GM18526 (cell line): ENCODE measurements at regions not wholly inside any gene's neighbourhood (a gene's known extent, or its start where the extent isn't known, plus 50 kb on each side); places are given as distances from the start of the nearest gene placed in this dataset.

Source experiments
- POLR2A ChIP-seq: IDR thresholded peaks from 3 replicates; pipeline ENCODE4 v1.6.1; 2011; ENCODE audit not compliant: insufficient read length; ENCODE audit errors: extremely low read depth

DNA sequence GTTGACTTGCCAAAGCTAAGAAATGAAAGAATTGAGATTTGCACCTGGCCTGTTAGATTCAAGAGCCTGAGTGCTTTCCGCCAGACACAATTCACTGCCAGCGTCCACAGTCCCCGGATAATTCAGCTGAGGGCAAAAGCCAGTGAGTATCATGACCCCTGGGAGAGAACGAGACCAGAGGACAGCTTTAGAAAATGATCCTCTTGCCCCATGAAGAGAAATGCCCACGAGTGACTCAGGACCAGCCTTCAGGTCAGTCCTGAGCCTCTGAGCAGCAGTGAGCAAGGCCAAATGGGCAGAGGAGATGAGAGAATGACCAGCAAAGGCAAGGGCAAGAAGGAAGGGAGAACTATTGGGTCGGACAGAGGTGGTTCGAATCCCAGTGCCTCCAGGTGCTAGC lies 273.5 kb downstream of the FAM43A start:
- no peak for TF ChIP-seq POLR2A

DNA sequence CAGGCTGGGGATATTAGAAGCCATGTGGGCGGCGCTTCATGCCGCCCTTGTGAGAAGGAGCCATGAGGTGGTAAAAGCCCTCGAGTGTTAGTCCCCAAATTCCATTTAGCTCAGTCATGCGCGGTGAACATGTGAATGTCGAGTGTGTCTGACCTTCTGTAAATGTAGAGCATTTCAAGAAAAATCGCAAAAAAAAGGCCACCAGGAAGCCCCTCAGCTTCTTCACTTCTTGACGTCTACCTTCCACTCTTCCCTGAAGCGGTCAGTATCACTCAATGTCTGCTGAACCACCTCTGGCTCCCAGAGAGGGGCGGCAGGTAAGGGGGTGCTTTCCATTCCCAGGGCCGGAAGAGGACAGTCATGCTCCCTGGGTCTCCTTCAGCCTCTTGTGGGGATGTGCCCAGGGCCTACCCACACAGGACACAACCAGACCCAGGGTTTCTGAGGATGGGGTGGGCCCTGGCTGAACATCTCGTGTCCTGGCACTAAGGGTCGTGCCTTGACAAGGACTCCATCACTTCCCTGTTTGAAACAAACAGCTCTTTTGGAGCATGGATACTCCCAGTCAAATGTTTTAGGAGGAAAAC lies 274.9 kb downstream of the FAM43A start:
- TF ChIP-seq POLR2A, result no peak

DNA sequence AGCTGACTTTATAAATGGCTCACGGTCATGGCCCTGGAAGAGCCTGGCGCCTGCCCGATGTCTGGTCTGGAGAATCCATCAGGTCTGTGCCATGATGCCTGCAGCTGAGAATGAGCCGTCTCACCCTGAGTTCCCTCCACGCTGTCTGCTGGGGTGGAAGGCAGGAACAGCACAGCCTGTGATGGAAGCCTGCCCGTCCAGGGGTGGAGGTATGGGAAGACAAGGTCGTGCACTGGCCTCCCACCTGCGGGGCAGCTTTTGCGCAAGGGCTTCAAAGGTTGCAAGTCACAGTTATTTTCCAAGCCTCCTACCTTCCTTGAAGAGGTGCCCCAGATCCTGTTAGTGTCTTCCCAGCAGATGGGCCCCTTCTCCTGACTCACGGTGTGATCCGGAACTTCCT lies 275.5 kb downstream of the FAM43A start:
- TF ChIP-seq POLR2A, result no peak

- TF ChIP-seq POLR2A, result no peak
Observed at GRCh38 chr3:194961571-194961970, 275.9 kb downstream of the FAM43A start.

GRCh38 chr3:194962056-194962455 lies 276.4 kb downstream of the FAM43A start:
- TF ChIP-seq POLR2A, result no peak

- no peak for TF ChIP-seq POLR2A
Observed at GRCh38 chr3:194964809-194965208, 279.1 kb downstream of the FAM43A start.

- TF ChIP-seq POLR2A, result no peak
Observed at GRCh38 chr3:194967151-194968117, 281.8 kb downstream of the FAM43A start.

GRCh38 chr3:194970066-194970465 lies 284.4 kb downstream of the FAM43A start:
- no peak for TF ChIP-seq POLR2A

DNA sequence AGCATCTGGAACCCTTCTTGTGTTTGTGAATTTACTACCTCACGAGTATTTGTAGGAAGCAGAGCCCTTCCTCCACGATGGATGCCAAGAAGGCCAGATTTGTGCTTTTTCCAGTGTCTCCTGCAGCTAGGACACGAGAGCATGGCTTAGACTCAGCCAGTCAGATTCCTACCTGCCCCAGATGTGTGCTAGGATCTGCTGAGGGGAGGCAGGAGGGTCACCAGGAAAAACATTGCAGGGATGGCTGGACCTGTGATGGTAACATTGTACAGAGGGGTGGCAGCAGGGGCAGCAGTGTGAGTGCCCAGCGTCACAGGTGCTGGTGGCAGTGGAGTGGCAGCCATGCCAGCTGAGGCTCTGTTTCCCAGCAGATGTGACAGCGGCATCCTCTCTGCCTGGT lies 285.3 kb downstream of the FAM43A start:
- TF ChIP-seq POLR2A, result no peak

DNA sequence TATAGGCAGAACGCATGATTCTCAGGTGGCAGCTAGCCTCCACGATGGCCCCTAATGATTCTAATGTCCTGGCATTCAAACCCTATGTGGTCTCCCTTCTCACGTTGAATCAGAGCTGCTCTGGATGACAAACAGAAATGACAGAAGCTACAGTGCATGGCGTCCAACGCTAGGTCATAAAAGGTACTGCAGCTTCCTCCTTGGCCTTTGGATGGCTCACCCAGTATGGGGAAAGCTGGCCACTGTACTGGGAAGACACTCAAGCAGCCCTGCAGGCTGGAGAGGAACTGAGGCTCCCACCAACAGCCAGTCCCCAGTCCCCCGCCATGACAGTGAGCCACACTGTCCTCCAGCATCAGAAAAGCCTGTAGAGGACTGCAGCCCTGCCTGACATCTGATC lies 286.3 kb downstream of the FAM43A start:
- TF ChIP-seq POLR2A, result no peak

- no peak for TF ChIP-seq POLR2A
Observed at GRCh38 chr3:194972641-194973040, 287.0 kb downstream of the FAM43A start.

- no peak for TF ChIP-seq POLR2A
Observed at GRCh38 chr3:194973366-194974000, 287.8 kb downstream of the FAM43A start.

GRCh38 chr3:194974468-194975135 lies 288.9 kb downstream of the FAM43A start:
- TF ChIP-seq POLR2A, result no peak

DNA sequence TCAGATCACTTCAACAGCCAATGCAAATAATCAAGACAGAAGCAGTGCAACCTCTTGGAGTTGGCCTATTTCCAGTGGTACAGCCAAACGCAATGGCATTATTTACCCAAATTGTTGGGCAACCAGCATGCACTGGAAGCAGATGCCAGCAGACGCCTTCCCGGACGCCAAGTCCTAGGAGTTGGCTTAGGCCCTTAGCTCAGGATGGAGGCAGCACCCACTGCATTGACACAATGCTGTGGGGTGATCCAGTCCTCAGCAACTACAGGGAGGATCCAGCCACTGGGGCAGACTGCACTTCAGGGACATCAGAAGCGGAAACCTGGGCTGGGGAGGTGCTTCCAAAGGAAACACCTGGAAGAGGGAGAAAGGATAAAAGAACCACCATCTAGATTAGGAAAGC lies 290.4 kb downstream of the FAM43A start:
- no peak for TF ChIP-seq POLR2A

DNA sequence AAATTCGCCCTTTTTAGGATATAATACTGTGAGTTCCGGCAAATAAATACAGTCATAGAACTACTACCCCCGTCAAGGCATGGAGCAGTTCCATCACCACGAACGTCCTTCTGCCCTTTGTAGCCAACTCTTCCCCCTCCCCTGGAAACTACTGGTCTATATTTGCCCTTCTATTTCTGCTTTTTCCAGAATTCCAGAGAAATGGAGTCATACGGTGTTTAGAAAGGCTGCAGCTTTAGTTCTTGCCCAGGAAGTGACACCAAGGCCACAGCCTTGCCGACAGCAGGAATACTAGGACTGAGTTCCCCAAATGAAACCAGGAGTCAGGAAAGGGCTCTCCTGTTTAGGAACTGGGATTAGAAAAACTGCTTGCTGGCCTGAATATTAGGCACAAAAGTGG lies 291.2 kb downstream of the FAM43A start:
- no peak for TF ChIP-seq POLR2A
